ENCODE measurements at regions not wholly inside any gene's neighbourhood (a gene's known extent, or its start where the extent isn't known, plus 50 kb on each side); places are given as distances from the start of the nearest gene placed in this dataset.

- no peak for ATAC-seq (ENCODE audit: low read depth)
- H3K18ac ChIP-seq (ENCODE audit: low read depth, low read length), result no peak overlapping the region
- POLR2A ChIA-PET (ENCODE audit: unreplicated experiment), result no interaction called here
- no peaks in the 10 kb centered on the region for H3K9me3 ChIP-seq (ENCODE audit: control insufficient read depth, insufficient read depth, low read length)
- intact Hi-C loops (cut with micrococcal nuclease) (no loop called here), in situ Hi-C loops (cut with MboI; ENCODE audit: low sequenced_read_pairs) (no loop called here), dilution Hi-C loops (cut with HindIII; ENCODE audit: low sequenced_read_pairs, unreplicated experiment) (no loop called here)
- no TSS peak for BruUV-seq (replicated peaks)
- no peaks in the 10 kb centered on the region for H4K20me1 ChIP-seq (ENCODE audit: insufficient read depth, low read length)
- H4K91ac ChIP-seq (ENCODE audit: insufficient read depth, low read depth, low read length), result no peak overlapping the region
- H3K36me3 ChIP-seq (ENCODE audit: control insufficient read depth, insufficient read depth, low read length), result no peaks in the 10 kb centered on the region
- no peaks in the 10 kb centered on the region for H3K4me1 ChIP-seq (ENCODE audit: control insufficient read depth, insufficient read depth, low read length)
- H3K9me1 ChIP-seq (ENCODE audit: insufficient read depth, low read length), result no peaks in the 10 kb centered on the region
- no peak overlapping the region for H2AFZ ChIP-seq (replicated peaks; ENCODE audit: low read length, poor library complexity)
- TF ChIP-seq CTCF (conservative IDR thresholded peaks at IDR 0.05; ENCODE audit: low read depth, low read length) (no peak), RCOR1 (IDR thresholded peaks at IDR 0.05; ENCODE audit: insufficient replicate concordance, low read length) (no peak), CHD1 (IDR thresholded peaks at IDR 0.05; ENCODE audit: low read depth, low read length) (no peak), FOS (IDR thresholded peaks at IDR 0.05; ENCODE audit: low read depth, low read length) (no peak), NFE2L2 (IDR thresholded peaks at IDR 0.05; ENCODE audit: low read depth, low read length) (no peak), MXI1 (IDR thresholded peaks at IDR 0.05; ENCODE audit: borderline replicate concordance, low read depth, low read length) (no peak), BHLHE40 (IDR thresholded peaks at IDR 0.05; ENCODE audit: low read depth, low read length) (no peak), RAD21 (IDR thresholded peaks at IDR 0.05; ENCODE audit: low read length) (no peak), SMC3 (IDR thresholded peaks at IDR 0.05; ENCODE audit: low read depth, low read length) (no peak), RFX5 (IDR thresholded peaks at IDR 0.05; ENCODE audit: low read depth, low read length) (no peak), CEBPB (IDR thresholded peaks at IDR 0.05; ENCODE audit: low read depth, low read length) (no peak), USF2 (IDR thresholded peaks at IDR 0.05; ENCODE audit: low read depth, low read length) (no peak), POLR2A (IDR thresholded peaks at IDR 0.05; ENCODE audit: low read depth, low read length) (no peak)
- no peak overlapping the region for H3K4me2 ChIP-seq (ENCODE audit: low read depth, low read length)
- H2AK5ac ChIP-seq (ENCODE audit: low read depth, low read length), result no peak overlapping the region
- H3K4ac ChIP-seq (ENCODE audit: low read depth, low read length), result no peak overlapping the region
- H2BK20ac ChIP-seq (ENCODE audit: low read depth, low read length), result no peak overlapping the region
- H3K23ac ChIP-seq (ENCODE audit: low read depth, low read length), result no peak overlapping the region
- no peak overlapping the region for H2AK9ac ChIP-seq (replicated peaks; ENCODE audit: low read depth, low read length, poor library complexity)
- peaks cover 3% of the 10 kb centered on the region; the same call in 1 of the 2 replicates for H3K27me3 ChIP-seq (ENCODE audit: control insufficient read depth, insufficient read depth, low read length)
- H3K79me1 ChIP-seq (ENCODE audit: low read depth in 1 of 2, low read length in 2 of 2), result no peaks in the 10 kb centered on the region
- no peak overlapping the region for H4K5ac ChIP-seq (ENCODE audit: low read depth, low read length)
- no peak for DNase-seq
- no peak overlapping the region for H3K14ac ChIP-seq (replicated peaks; ENCODE audit: low read depth, low read length)
- no peak overlapping the region for H2BK15ac ChIP-seq (ENCODE audit: low read depth, low read length)
- no peak overlapping the region for H4K8ac ChIP-seq (ENCODE audit: low read depth in 2 of 2, low read length in 2 of 2)
- no peak overlapping the region for H3K9ac ChIP-seq (ENCODE audit: low read depth, low read length)
- no CpG with 5 or more reads among the region's 1 CpG for WGBS, 2 experiments (ENCODE audit: extremely low coverage in 2 of 2, insufficient read length in 1 of 2)
- no peak overlapping the region for H3K27ac ChIP-seq (ENCODE audit: insufficient read depth, low read length)
- no peak overlapping the region for H2BK120ac ChIP-seq (ENCODE audit: low read depth, low read length)
- CTCF ChIA-PET, result no interaction called here
- H2BK5ac ChIP-seq (ENCODE audit: low read depth, low read length, poor library complexity, severe bottlenecking), result no peak overlapping the region
- H3K4me3 ChIP-seq (ENCODE audit: insufficient read depth, low read depth, low read length), result no peak overlapping the region
- H3K56ac ChIP-seq (ENCODE audit: extremely low read depth, insufficient read depth, low read length), result no peak overlapping the region
Observed at GRCh38 chr18:27879540-27879939, 297.4 kb downstream of the CDH2 start.
